ENCODE measurements at regions not wholly inside any gene's neighbourhood (a gene's known extent, or its start where the extent isn't known, plus 50 kb on each side); places are given as distances from the start of the nearest gene placed in this dataset.

GRCh38 chr22:22362311-22362710 is 117.7 kb downstream of the VPREB1 start:
- TF ChIP-seq MAX (IDR thresholded peaks at IDR 0.05) (no peak), TCF12 (IDR thresholded peaks at IDR 0.05; ENCODE audit: low read depth) (no peak), YY1 (IDR thresholded peaks at IDR 0.05; ENCODE audit: low read depth) (no peak), ZBTB7A (IDR thresholded peaks at IDR 0.05; ENCODE audit: low read depth) (no peak)

- TF ChIP-seq USF1 (IDR thresholded peaks at IDR 0.05) (no peak), RAD21 (IDR thresholded peaks at IDR 0.05; ENCODE audit: low read depth) (no peak), TAF1 (IDR thresholded peaks at IDR 0.05; ENCODE audit: low read depth) (no peak), YY1 (IDR thresholded peaks at IDR 0.05; ENCODE audit: low read depth) (no peak), REST (IDR thresholded peaks at IDR 0.05; ENCODE audit: low read depth) (no peak), CEBPB (IDR thresholded peaks at IDR 0.05) (no peak), MAX (IDR thresholded peaks at IDR 0.05) (no peak), CREB1 (IDR thresholded peaks at IDR 0.05; ENCODE audit: low read depth) (no peak), EGR1 (IDR thresholded peaks at IDR 0.05) (no peak), EP300 (IDR thresholded peaks at IDR 0.05; ENCODE audit: borderline replicate concordance) (no peak), TCF12 (IDR thresholded peaks at IDR 0.05; ENCODE audit: low read depth) (no peak), ZBTB7A (IDR thresholded peaks at IDR 0.05; ENCODE audit: low read depth) (no peak), NFIC (IDR thresholded peaks at IDR 0.05) (no peak), TEAD4 (IDR thresholded peaks at IDR 0.05) (no peak), FOXM1 (IDR thresholded peaks at IDR 0.05; ENCODE audit: borderline replicate concordance, low read depth) (no peak)
Measured at GRCh38 chr22:22362936-22363335, 118.3 kb downstream of the VPREB1 start.

GRCh38 chr22:22364207-22364606 is 119.6 kb downstream of the VPREB1 start:
- no peak for TF ChIP-seq EGR1 (IDR thresholded peaks at IDR 0.05)
- TF ChIP-seq FOXM1 (IDR thresholded peaks at IDR 0.05; ENCODE audit: borderline replicate concordance, low read depth), result no peak
- TF ChIP-seq TEAD4 (IDR thresholded peaks at IDR 0.05), result no peak
- no peak for TF ChIP-seq YY1 (IDR thresholded peaks at IDR 0.05; ENCODE audit: low read depth)
- no peak for TF ChIP-seq MAX (IDR thresholded peaks at IDR 0.05)
- no peak for TF ChIP-seq RAD21 (IDR thresholded peaks at IDR 0.05; ENCODE audit: low read depth)
- no peak for TF ChIP-seq CEBPB (IDR thresholded peaks at IDR 0.05)
- TF ChIP-seq CREB1 (IDR thresholded peaks at IDR 0.05; ENCODE audit: low read depth), result no peak
- no peak for TF ChIP-seq NFIC (IDR thresholded peaks at IDR 0.05)
- TF ChIP-seq USF1 (IDR thresholded peaks at IDR 0.05), result no peak
- no peak for TF ChIP-seq REST (IDR thresholded peaks at IDR 0.05; ENCODE audit: low read depth)
- no peak for TF ChIP-seq TAF1 (IDR thresholded peaks at IDR 0.05; ENCODE audit: low read depth)
- no peak for TF ChIP-seq TCF12 (IDR thresholded peaks at IDR 0.05; ENCODE audit: low read depth)
- no peak for TF ChIP-seq ZBTB7A (IDR thresholded peaks at IDR 0.05; ENCODE audit: low read depth)

- TF ChIP-seq RAD21 (IDR thresholded peaks at IDR 0.05; ENCODE audit: low read depth) (no peak), NFIC (IDR thresholded peaks at IDR 0.05) (no peak), CEBPB (IDR thresholded peaks at IDR 0.05) (no peak), FOXM1 (IDR thresholded peaks at IDR 0.05; ENCODE audit: borderline replicate concordance, low read depth) (no peak), TAF1 (IDR thresholded peaks at IDR 0.05; ENCODE audit: low read depth) (no peak), EP300 (IDR thresholded peaks at IDR 0.05; ENCODE audit: borderline replicate concordance) (no peak), YY1 (IDR thresholded peaks at IDR 0.05; ENCODE audit: low read depth) (no peak), CREB1 (IDR thresholded peaks at IDR 0.05; ENCODE audit: low read depth) (no peak), EGR1 (IDR thresholded peaks at IDR 0.05) (no peak), USF1 (IDR thresholded peaks at IDR 0.05) (no peak), TEAD4 (IDR thresholded peaks at IDR 0.05) (no peak), REST (IDR thresholded peaks at IDR 0.05; ENCODE audit: low read depth) (no peak), TCF12 (IDR thresholded peaks at IDR 0.05; ENCODE audit: low read depth) (no peak), ZBTB7A (IDR thresholded peaks at IDR 0.05; ENCODE audit: low read depth) (no peak), MAX (IDR thresholded peaks at IDR 0.05) (no peak)
Measured at GRCh38 chr22:22366537-22366936, 122.0 kb downstream of the VPREB1 start.
